ENCODE measurements at regions not wholly inside any gene's neighbourhood (a gene's known extent, or its start where the extent isn't known, plus 50 kb on each side); places are given as distances from the start of the nearest gene placed in this dataset.

DNA sequence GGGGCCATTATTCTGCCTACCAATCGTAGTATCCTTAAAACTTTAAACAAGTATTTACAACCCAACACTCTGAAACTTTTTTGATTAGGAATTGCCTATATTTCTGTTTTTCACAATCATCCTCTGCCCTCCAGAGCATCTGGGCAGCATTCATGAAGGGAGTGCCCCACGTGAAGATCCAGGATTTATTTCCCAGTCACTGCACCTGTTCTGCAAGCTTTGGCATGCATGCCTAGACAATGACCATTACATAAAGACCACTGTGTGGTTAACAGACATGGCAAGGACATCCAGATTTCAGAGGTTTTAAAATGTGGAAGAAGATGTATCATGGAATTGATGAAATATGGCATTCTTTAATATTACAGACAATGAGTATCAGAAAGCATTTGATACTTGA is 1083.8 kb downstream of the TBC1D22A start:
- Histone ChIP-seq H3K4me3 (ENCODE audit: low read depth in 2 of 2, low read length in 2 of 2) (no peak overlapping the region), H3K27ac (ENCODE audit: low read length) (no peak overlapping the region), H3K36me3 (ENCODE audit: control insufficient read depth, insufficient read depth, low read length) (no peaks in the 10 kb centered on the region), H3K9me3 (ENCODE audit: control insufficient read depth, insufficient read depth, low read depth, low read length) (no peaks in the 10 kb centered on the region), H3K4me1 (ENCODE audit: control insufficient read depth, insufficient read depth, low read length) (no peaks in the 10 kb centered on the region), H3K27me3 (ENCODE audit: control insufficient read depth, insufficient read depth, low read length) (no peaks in the 10 kb centered on the region)
- intact Hi-C loops (cut with micrococcal nuclease; ENCODE audit: unreplicated experiment) (no loop called here), in situ Hi-C loops (cut with HindIII; ENCODE audit: low pct_unique_long_range_greater_than_20kb, low sequenced_read_pairs) (no loop called here)
- CTCF ChIA-PET = no interaction called here
- ATAC-seq = no peak
- BruUV-seq (replicated peaks) = no TSS peak
- TF ChIP-seq TCF7L2 (IDR thresholded peaks at IDR 0.05; ENCODE audit: low read depth, low read length) (no peak), POLR2AphosphoS5 (IDR thresholded peaks at IDR 0.05; ENCODE audit: low read depth, low read length) (no peak), SIN3A (IDR thresholded peaks at IDR 0.05; ENCODE audit: borderline replicate concordance, insufficient read depth, low read depth, low read length) (no peak)
- TF ChIP-seq, protein P1, sequence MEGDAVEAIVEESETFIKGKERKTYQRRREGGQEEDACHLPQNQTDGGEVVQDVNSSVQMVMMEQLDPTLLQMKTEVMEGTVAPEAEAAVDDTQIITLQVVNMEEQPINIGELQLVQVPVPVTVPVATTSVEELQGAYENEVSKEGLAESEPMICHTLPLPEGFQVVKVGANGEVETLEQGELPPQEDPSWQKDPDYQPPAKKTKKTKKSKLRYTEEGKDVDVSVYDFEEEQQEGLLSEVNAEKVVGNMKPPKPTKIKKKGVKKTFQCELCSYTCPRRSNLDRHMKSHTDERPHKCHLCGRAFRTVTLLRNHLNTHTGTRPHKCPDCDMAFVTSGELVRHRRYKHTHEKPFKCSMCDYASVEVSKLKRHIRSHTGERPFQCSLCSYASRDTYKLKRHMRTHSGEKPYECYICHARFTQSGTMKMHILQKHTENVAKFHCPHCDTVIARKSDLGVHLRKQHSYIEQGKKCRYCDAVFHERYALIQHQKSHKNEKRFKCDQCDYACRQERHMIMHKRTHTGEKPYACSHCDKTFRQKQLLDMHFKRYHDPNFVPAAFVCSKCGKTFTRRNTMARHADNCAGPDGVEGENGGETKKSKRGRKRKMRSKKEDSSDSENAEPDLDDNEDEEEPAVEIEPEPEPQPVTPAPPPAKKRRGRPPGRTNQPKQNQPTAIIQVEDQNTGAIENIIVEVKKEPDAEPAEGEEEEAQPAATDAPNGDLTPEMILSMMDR (IDR thresholded peaks at IDR 0.05) = no peak
- TF ChIP-seq, protein P2, sequence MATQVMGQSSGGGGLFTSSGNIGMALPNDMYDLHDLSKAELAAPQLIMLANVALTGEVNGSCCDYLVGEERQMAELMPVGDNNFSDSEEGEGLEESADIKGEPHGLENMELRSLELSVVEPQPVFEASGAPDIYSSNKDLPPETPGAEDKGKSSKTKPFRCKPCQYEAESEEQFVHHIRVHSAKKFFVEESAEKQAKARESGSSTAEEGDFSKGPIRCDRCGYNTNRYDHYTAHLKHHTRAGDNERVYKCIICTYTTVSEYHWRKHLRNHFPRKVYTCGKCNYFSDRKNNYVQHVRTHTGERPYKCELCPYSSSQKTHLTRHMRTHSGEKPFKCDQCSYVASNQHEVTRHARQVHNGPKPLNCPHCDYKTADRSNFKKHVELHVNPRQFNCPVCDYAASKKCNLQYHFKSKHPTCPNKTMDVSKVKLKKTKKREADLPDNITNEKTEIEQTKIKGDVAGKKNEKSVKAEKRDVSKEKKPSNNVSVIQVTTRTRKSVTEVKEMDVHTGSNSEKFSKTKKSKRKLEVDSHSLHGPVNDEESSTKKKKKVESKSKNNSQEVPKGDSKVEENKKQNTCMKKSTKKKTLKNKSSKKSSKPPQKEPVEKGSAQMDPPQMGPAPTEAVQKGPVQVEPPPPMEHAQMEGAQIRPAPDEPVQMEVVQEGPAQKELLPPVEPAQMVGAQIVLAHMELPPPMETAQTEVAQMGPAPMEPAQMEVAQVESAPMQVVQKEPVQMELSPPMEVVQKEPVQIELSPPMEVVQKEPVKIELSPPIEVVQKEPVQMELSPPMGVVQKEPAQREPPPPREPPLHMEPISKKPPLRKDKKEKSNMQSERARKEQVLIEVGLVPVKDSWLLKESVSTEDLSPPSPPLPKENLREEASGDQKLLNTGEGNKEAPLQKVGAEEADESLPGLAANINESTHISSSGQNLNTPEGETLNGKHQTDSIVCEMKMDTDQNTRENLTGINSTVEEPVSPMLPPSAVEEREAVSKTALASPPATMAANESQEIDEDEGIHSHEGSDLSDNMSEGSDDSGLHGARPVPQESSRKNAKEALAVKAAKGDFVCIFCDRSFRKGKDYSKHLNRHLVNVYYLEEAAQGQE (IDR thresholded peaks at IDR 0.05; ENCODE audit: insufficient read depth in 1 of 2, low read depth in 2 of 2, low read length in 1 of 2) = no peak
- POLR2A ChIA-PET = no interaction called here
- DNase-seq (ENCODE audit: low read depth, low spot score) = no peak

DNA sequence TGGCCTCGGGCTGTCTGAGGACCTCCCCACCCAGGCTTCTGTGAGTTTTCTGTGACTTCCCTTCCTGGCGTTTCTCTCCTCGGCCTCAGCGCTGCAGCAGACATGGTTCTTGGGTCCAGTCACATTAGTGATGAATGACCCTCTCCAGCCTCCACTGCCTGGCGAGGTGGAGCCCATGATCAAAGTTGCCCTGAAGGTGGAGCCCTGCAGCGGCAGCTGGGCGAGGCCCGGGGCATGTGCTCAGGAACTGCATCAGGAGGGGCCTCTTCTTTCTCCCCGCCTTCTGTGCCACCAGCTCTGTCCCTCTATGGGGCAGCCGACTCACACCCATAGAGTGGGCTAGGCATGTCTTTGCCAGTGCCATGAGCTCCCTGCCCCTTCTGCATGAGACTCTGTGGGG is 1079.7 kb downstream of the TBC1D22A start:
- TF ChIP-seq SIN3A (IDR thresholded peaks at IDR 0.05; ENCODE audit: borderline replicate concordance, insufficient read depth, low read depth, low read length) (no peak), TCF7L2 (IDR thresholded peaks at IDR 0.05; ENCODE audit: low read depth, low read length) (no peak), POLR2AphosphoS5 (IDR thresholded peaks at IDR 0.05; ENCODE audit: low read depth, low read length) (no peak)
- TF ChIP-seq, protein P1 (IDR thresholded peaks at IDR 0.05) = no peak
- TF ChIP-seq, protein P2 (IDR thresholded peaks at IDR 0.05; ENCODE audit: insufficient read depth in 1 of 2, low read depth in 2 of 2, low read length in 1 of 2) = no peak
- POLR2A ChIA-PET = no interaction called here

More for the DNA sequence above, 1079.7 kb downstream of the TBC1D22A start:
- ATAC-seq (no peak), DNase-seq (ENCODE audit: low read depth, low spot score) (no peak)
- Histone ChIP-seq H3K4me3 (ENCODE audit: low read depth in 2 of 2, low read length in 2 of 2) (no peak overlapping the region), H3K27ac (ENCODE audit: low read length) (no peak overlapping the region), H3K9me3 (ENCODE audit: control insufficient read depth, insufficient read depth, low read depth, low read length) (no peaks in the 10 kb centered on the region), H3K36me3 (ENCODE audit: control insufficient read depth, insufficient read depth, low read length) (no peaks in the 10 kb centered on the region), H3K27me3 (ENCODE audit: control insufficient read depth, insufficient read depth, low read length) (no peaks in the 10 kb centered on the region), H3K4me1 (ENCODE audit: control insufficient read depth, insufficient read depth, low read length) (no peaks in the 10 kb centered on the region)
- BruUV-seq (replicated peaks) = no TSS peak
- intact Hi-C loops (cut with micrococcal nuclease; ENCODE audit: unreplicated experiment) = no loop called here
- CTCF ChIA-PET = no interaction called here
- in situ Hi-C loops (cut with HindIII; ENCODE audit: low pct_unique_long_range_greater_than_20kb, low sequenced_read_pairs) = no loop called here

Measured in Panc1 (cell line).